ENCODE measurements at regions not wholly inside any gene's neighbourhood (a gene's known extent, or its start where the extent isn't known, plus 50 kb on each side); places are given as distances from the start of the nearest gene placed in this dataset.

- no peak for DNase-seq (ENCODE audit: extremely low read depth, low read depth)
- no peak for TF ChIP-seq CTCF (IDR thresholded peaks at IDR 0.05; ENCODE audit: low read depth, low read length, missing control alignments)
- H3K4me3 ChIP-seq (replicated peaks; ENCODE audit: low read depth, low read length): no peak overlapping the region
Observed at GRCh38 chr12:91801048-91801447, 344.6 kb downstream of the BTG1 start.

- no peak overlapping the region for H3K4me3 ChIP-seq (replicated peaks; ENCODE audit: low read depth, low read length)
- no peak for TF ChIP-seq CTCF (IDR thresholded peaks at IDR 0.05; ENCODE audit: low read depth, low read length, missing control alignments)
- no peak for DNase-seq (ENCODE audit: extremely low read depth, low read depth)
Observed at GRCh38 chr12:91793676-91794075, 352.0 kb downstream of the BTG1 start.

GRCh38 chr12:91792597-91792996 lies 353.0 kb downstream of the BTG1 start:
- no peak for TF ChIP-seq CTCF (IDR thresholded peaks at IDR 0.05; ENCODE audit: low read depth, low read length, missing control alignments)
- no peak overlapping the region for H3K4me3 ChIP-seq (replicated peaks; ENCODE audit: low read depth, low read length)
- DNase-seq (ENCODE audit: extremely low read depth, low read depth): no peak

- no peak for DNase-seq (ENCODE audit: extremely low read depth, low read depth)
- TF ChIP-seq CTCF (IDR thresholded peaks at IDR 0.05; ENCODE audit: low read depth, low read length, missing control alignments): no peak
- no peak overlapping the region for H3K4me3 ChIP-seq (replicated peaks; ENCODE audit: low read depth, low read length)
Observed at GRCh38 chr12:91786499-91787272, 359.0 kb downstream of the BTG1 start.

GRCh38 chr12:91785655-91786498 lies 359.8 kb downstream of the BTG1 start:
- H3K4me3 ChIP-seq (replicated peaks; ENCODE audit: low read depth, low read length): no peak overlapping the region
- TF ChIP-seq CTCF (IDR thresholded peaks at IDR 0.05; ENCODE audit: low read depth, low read length, missing control alignments): no peak
- no peak for DNase-seq (ENCODE audit: extremely low read depth, low read depth)

GRCh38 chr12:91781114-91781513 lies 364.5 kb downstream of the BTG1 start:
- TF ChIP-seq CTCF (IDR thresholded peaks at IDR 0.05; ENCODE audit: low read depth, low read length, missing control alignments): no peak
- H3K4me3 ChIP-seq (replicated peaks; ENCODE audit: low read depth, low read length): no peak overlapping the region
- no peak for DNase-seq (ENCODE audit: extremely low read depth, low read depth)

Data from HFF-Myc (cell line).